ENCODE measurements at regions not wholly inside any gene's neighbourhood (a gene's known extent, or its start where the extent isn't known, plus 50 kb on each side); places are given as distances from the start of the nearest gene placed in this dataset.
"Not testable (repeated sequence)": the region's sequence is repeated elsewhere in the genome, so short reads cannot be mapped to it uniquely, and the experiment has no call there.

DNA sequence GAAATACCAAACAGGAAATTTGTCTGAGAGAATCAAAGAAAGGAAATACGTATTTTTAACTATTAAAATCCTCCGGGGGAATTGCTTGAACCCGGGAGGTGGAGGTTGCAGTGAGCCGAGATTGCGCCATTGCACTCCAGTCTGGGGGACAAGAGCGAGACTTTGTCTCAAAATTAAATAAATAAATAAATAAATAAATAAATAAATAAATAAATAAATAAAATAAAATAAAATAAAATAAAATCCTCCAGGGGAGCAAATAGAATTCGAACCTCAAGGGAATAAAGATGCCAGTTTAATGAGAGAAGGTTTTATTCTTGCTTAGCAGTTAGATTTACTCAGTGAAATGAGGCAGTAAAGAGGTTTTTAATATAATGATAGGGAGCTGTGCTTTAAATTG is 482.4 kb upstream of the CNTN5 start:
- TF ChIP-seq JUND (IDR thresholded peaks at IDR 0.05); RAD21 (IDR thresholded peaks at IDR 0.05); EGR1 (IDR thresholded peaks at IDR 0.05; ENCODE audit: low read depth in 2 of 2); HNF4A (conservative IDR thresholded peaks at IDR 0.05); SP1 (IDR thresholded peaks at IDR 0.05); YY1 (IDR thresholded peaks at IDR 0.05); GABPA (IDR thresholded peaks at IDR 0.05 in 1 of 2, conservative IDR thresholded peaks at IDR 0.05 in 1 of 2): not testable (repeated sequence)
- TF ChIP-seq, protein P1, sequence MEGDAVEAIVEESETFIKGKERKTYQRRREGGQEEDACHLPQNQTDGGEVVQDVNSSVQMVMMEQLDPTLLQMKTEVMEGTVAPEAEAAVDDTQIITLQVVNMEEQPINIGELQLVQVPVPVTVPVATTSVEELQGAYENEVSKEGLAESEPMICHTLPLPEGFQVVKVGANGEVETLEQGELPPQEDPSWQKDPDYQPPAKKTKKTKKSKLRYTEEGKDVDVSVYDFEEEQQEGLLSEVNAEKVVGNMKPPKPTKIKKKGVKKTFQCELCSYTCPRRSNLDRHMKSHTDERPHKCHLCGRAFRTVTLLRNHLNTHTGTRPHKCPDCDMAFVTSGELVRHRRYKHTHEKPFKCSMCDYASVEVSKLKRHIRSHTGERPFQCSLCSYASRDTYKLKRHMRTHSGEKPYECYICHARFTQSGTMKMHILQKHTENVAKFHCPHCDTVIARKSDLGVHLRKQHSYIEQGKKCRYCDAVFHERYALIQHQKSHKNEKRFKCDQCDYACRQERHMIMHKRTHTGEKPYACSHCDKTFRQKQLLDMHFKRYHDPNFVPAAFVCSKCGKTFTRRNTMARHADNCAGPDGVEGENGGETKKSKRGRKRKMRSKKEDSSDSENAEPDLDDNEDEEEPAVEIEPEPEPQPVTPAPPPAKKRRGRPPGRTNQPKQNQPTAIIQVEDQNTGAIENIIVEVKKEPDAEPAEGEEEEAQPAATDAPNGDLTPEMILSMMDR (IDR thresholded peaks at IDR 0.05; ENCODE audit: low read depth, low read length, missing input control) = not testable (repeated sequence)
- TF ChIP-seq, protein P2, sequence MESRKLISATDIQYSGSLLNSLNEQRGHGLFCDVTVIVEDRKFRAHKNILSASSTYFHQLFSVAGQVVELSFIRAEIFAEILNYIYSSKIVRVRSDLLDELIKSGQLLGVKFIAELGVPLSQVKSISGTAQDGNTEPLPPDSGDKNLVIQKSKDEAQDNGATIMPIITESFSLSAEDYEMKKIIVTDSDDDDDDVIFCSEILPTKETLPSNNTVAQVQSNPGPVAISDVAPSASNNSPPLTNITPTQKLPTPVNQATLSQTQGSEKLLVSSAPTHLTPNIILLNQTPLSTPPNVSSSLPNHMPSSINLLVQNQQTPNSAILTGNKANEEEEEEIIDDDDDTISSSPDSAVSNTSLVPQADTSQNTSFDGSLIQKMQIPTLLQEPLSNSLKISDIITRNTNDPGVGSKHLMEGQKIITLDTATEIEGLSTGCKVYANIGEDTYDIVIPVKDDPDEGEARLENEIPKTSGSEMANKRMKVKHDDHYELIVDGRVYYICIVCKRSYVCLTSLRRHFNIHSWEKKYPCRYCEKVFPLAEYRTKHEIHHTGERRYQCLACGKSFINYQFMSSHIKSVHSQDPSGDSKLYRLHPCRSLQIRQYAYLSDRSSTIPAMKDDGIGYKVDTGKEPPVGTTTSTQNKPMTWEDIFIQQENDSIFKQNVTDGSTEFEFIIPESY (IDR thresholded peaks at IDR 0.05) = not testable (repeated sequence)
- TF ChIP-seq, protein P3, sequence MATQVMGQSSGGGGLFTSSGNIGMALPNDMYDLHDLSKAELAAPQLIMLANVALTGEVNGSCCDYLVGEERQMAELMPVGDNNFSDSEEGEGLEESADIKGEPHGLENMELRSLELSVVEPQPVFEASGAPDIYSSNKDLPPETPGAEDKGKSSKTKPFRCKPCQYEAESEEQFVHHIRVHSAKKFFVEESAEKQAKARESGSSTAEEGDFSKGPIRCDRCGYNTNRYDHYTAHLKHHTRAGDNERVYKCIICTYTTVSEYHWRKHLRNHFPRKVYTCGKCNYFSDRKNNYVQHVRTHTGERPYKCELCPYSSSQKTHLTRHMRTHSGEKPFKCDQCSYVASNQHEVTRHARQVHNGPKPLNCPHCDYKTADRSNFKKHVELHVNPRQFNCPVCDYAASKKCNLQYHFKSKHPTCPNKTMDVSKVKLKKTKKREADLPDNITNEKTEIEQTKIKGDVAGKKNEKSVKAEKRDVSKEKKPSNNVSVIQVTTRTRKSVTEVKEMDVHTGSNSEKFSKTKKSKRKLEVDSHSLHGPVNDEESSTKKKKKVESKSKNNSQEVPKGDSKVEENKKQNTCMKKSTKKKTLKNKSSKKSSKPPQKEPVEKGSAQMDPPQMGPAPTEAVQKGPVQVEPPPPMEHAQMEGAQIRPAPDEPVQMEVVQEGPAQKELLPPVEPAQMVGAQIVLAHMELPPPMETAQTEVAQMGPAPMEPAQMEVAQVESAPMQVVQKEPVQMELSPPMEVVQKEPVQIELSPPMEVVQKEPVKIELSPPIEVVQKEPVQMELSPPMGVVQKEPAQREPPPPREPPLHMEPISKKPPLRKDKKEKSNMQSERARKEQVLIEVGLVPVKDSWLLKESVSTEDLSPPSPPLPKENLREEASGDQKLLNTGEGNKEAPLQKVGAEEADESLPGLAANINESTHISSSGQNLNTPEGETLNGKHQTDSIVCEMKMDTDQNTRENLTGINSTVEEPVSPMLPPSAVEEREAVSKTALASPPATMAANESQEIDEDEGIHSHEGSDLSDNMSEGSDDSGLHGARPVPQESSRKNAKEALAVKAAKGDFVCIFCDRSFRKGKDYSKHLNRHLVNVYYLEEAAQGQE (IDR thresholded peaks at IDR 0.05) = not testable (repeated sequence)
- TF ChIP-seq, protein P4, sequence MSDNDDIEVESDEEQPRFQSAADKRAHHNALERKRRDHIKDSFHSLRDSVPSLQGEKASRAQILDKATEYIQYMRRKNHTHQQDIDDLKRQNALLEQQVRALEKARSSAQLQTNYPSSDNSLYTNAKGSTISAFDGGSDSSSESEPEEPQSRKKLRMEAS (IDR thresholded peaks at IDR 0.05) = not testable (repeated sequence)
